ENCODE measurements at regions not wholly inside any gene's neighbourhood (a gene's known extent, or its start where the extent isn't known, plus 50 kb on each side); places are given as distances from the start of the nearest gene placed in this dataset.

DNA sequence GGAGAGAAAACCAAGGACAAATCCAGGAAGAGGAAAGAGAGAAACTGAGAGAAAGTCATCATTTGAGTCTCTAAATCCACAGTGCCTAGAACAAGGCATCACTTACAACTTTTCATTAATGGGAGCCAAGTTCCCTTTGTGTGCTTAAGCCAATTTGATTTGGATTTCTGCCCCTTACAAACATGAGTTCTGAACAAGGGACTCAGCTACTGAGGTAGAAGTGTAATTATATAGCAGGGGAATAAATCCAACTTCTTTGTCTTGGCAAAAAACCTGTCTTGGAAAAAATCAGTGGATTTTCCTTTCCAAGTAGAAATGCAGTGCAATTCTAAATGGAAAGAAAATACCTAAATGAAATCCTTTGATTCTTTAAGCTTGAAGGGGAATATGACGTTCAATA is 307.2 kb upstream of the CNTN3 start:
- no peaks in the 10 kb centered on the region for H3K27me3 ChIP-seq (ENCODE audit: insufficient read depth, low read length)
- no peaks in the 10 kb centered on the region for H3K9me2 ChIP-seq (ENCODE audit: insufficient read depth)
- CTCF ChIA-PET, result no interaction called here
- H4K20me1 ChIP-seq (ENCODE audit: insufficient read depth), result no peaks in the 10 kb centered on the region
- H3K4me3 ChIP-seq (replicated peaks in 1 of 2; ENCODE audit: low read depth in 1 of 2, low read length in 2 of 2), result no peak overlapping the region
- POLR2A ChIA-PET, result no interaction called here
- DNase-seq (ENCODE audit: low read depth, low spot score), result no peak
- intact Hi-C loops (cut with micrococcal nuclease), result no loop called here
- H3K9ac ChIP-seq (ENCODE audit: low read length), result no peak overlapping the region
- RAD21 ChIA-PET (ENCODE audit: low non-redundant PET in 1 of 2, low total read pairs in 2 of 2, uncharacterized antibody in 2 of 2, unreplicated experiment in 2 of 2), result no interaction called here
- TF ChIP-seq ELF1 (IDR thresholded peaks at IDR 0.05; ENCODE audit: borderline replicate concordance, low read depth) (no peak), SRF (IDR thresholded peaks at IDR 0.05; ENCODE audit: low read depth) (no peak), SP1 (IDR thresholded peaks at IDR 0.05; ENCODE audit: low read depth) (no peak), ZFX (IDR thresholded peaks at IDR 0.05) (no peak), MAX (IDR thresholded peaks at IDR 0.05) (no peak), EZH2 (IDR thresholded peaks at IDR 0.05) (no peak), RAD21 (IDR thresholded peaks at IDR 0.05; ENCODE audit: low read depth) (no peak)
- TF ChIP-seq, protein P1, sequence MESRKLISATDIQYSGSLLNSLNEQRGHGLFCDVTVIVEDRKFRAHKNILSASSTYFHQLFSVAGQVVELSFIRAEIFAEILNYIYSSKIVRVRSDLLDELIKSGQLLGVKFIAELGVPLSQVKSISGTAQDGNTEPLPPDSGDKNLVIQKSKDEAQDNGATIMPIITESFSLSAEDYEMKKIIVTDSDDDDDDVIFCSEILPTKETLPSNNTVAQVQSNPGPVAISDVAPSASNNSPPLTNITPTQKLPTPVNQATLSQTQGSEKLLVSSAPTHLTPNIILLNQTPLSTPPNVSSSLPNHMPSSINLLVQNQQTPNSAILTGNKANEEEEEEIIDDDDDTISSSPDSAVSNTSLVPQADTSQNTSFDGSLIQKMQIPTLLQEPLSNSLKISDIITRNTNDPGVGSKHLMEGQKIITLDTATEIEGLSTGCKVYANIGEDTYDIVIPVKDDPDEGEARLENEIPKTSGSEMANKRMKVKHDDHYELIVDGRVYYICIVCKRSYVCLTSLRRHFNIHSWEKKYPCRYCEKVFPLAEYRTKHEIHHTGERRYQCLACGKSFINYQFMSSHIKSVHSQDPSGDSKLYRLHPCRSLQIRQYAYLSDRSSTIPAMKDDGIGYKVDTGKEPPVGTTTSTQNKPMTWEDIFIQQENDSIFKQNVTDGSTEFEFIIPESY (IDR thresholded peaks at IDR 0.05; ENCODE audit: extremely low read depth, insufficient replicate concordance, low read length), result no peak
- no TSS peak for BruUV-seq (replicated peaks)
- no peak for ATAC-seq
- H3K36me3 ChIP-seq (ENCODE audit: control insufficient read depth in 1 of 2, insufficient read depth in 2 of 2, low read length in 2 of 2), result no peaks in the 10 kb centered on the region
- H3K4me2 ChIP-seq (ENCODE audit: low read length), result no peak overlapping the region
- no peaks in the 10 kb centered on the region for H3K79me2 ChIP-seq (ENCODE audit: insufficient read depth, low read length)
- H2AFZ ChIP-seq (ENCODE audit: low read depth, low read length, poor library complexity, severe bottlenecking), result no peak overlapping the region
- H3K27ac ChIP-seq (ENCODE audit: low read depth, low read length), result no peak overlapping the region
- H3K9me3 ChIP-seq (ENCODE audit: control insufficient read depth in 1 of 2, insufficient read depth in 1 of 2, low read depth in 1 of 2, low read length in 2 of 2), result peaks cover 0 to 9% of the 10 kb centered on the region in 2 experiments; a peak in 2 of 4 replicates
- no peaks in the 10 kb centered on the region for H3K4me1 ChIP-seq (ENCODE audit: control insufficient read depth in 1 of 2, insufficient read depth in 2 of 2, low read length in 2 of 2)

DNA sequence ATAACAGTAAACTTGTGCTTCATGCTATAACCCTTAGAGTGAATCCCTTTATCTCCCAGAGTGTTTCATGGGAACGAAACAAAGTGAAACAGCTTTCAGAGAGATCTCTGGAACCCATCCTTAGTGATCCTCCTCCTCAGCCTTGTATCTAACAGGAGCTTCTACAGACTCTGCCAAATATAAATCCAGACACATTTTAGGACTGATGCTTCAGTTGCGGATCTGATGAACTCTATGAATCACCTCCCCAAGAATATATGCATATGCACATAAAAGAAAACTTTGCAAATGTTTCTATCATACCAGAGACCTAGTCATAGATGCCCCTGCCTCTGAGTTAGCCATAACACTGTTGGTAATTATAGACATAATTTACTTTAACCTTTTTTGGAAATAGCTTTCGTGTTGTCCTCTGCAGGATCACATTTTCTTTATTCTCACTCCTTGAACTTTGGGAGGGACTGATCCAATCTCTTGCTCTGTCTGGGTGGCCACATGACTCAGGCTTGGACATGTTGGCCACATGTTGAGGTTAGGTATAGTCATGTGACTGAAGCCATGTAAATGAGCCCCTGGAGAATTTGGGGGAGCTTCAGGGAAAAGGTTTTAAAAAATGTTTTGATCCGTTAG is 306.4 kb upstream of the CNTN3 start:
- no peak overlapping the region for H3K27ac ChIP-seq (ENCODE audit: low read depth, low read length)
- H3K4me1 ChIP-seq (ENCODE audit: control insufficient read depth in 1 of 2, insufficient read depth in 2 of 2, low read length in 2 of 2), result no peaks in the 10 kb centered on the region
- no peaks in the 10 kb centered on the region for H4K20me1 ChIP-seq (ENCODE audit: insufficient read depth)
- ATAC-seq (no peak), DNase-seq (ENCODE audit: low read depth, low spot score) (no peak)
- H3K27me3 ChIP-seq (ENCODE audit: insufficient read depth, low read length), result no peaks in the 10 kb centered on the region
- intact Hi-C loops (cut with micrococcal nuclease), result no loop called here
- no peak for TF ChIP-seq ATF3 (IDR thresholded peaks at IDR 0.05)
- TF ChIP-seq POLR2A (IDR thresholded peaks at IDR 0.05; ENCODE audit: borderline replicate concordance, extremely low read depth, insufficient read depth, insufficient read length), result no peak
- TF ChIP-seq, protein P2, sequence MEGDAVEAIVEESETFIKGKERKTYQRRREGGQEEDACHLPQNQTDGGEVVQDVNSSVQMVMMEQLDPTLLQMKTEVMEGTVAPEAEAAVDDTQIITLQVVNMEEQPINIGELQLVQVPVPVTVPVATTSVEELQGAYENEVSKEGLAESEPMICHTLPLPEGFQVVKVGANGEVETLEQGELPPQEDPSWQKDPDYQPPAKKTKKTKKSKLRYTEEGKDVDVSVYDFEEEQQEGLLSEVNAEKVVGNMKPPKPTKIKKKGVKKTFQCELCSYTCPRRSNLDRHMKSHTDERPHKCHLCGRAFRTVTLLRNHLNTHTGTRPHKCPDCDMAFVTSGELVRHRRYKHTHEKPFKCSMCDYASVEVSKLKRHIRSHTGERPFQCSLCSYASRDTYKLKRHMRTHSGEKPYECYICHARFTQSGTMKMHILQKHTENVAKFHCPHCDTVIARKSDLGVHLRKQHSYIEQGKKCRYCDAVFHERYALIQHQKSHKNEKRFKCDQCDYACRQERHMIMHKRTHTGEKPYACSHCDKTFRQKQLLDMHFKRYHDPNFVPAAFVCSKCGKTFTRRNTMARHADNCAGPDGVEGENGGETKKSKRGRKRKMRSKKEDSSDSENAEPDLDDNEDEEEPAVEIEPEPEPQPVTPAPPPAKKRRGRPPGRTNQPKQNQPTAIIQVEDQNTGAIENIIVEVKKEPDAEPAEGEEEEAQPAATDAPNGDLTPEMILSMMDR (IDR thresholded peaks at IDR 0.05 in 2 of 3, conservative IDR thresholded peaks at IDR 0.05 in 1 of 3; ENCODE audit: borderline replicate concordance in 1 of 3, insufficient read depth in 1 of 3, low read depth in 2 of 3, low read length in 2 of 3), result no peak
- no peak for TF ChIP-seq SRF (IDR thresholded peaks at IDR 0.05; ENCODE audit: low read depth)
- TF ChIP-seq TCF7L2 (IDR thresholded peaks at IDR 0.05; ENCODE audit: borderline replicate concordance, extremely low read depth, insufficient read depth, insufficient read length), result no peak
- no peak for TF ChIP-seq POLR2AphosphoS5 (IDR thresholded peaks at IDR 0.05; ENCODE audit: low read depth, low read length)
- no peak for TF ChIP-seq CBX3 (IDR thresholded peaks at IDR 0.05; ENCODE audit: low read depth)
- TF ChIP-seq CEBPB (IDR thresholded peaks at IDR 0.05; ENCODE audit: low read depth), result no peak
- H3K36me3 ChIP-seq (ENCODE audit: control insufficient read depth in 1 of 2, insufficient read depth in 2 of 2, low read length in 2 of 2), result no peaks in the 10 kb centered on the region
- ChIA-PET RAD21 (ENCODE audit: low non-redundant PET in 1 of 2, low total read pairs in 2 of 2, uncharacterized antibody in 2 of 2, unreplicated experiment in 2 of 2) (no interaction called here), CTCF (no interaction called here), POLR2A (no interaction called here)
- no peak overlapping the region for H2AFZ ChIP-seq (ENCODE audit: low read depth, low read length, poor library complexity, severe bottlenecking)
- H3K9me3 ChIP-seq (ENCODE audit: control insufficient read depth in 1 of 2, insufficient read depth in 1 of 2, low read depth in 1 of 2, low read length in 2 of 2), result peaks cover 0 to 9% of the 10 kb centered on the region in 2 experiments; a peak in 2 of 4 replicates
- H3K9me2 ChIP-seq (ENCODE audit: insufficient read depth), result no peaks in the 10 kb centered on the region
- H3K79me2 ChIP-seq (ENCODE audit: insufficient read depth, low read length), result no peaks in the 10 kb centered on the region
- no peak overlapping the region for H3K9ac ChIP-seq (ENCODE audit: low read length)
- H3K4me3 ChIP-seq (replicated peaks in 1 of 2; ENCODE audit: low read depth in 1 of 2, low read length in 2 of 2), result no peak overlapping the region
- BruUV-seq (replicated peaks), result no TSS peak
- no peak overlapping the region for H3K4me2 ChIP-seq (ENCODE audit: low read length)

Data from HCT116 (cell line).